GM23248 (cell line): ENCODE measurements at regions not wholly inside any gene's neighbourhood (a gene's known extent, or its start where the extent isn't known, plus 50 kb on each side); places are given as distances from the start of the nearest gene placed in this dataset.

Source experiments
- EZH2 ChIP-seq: fragments of 200-600 bp; sonication (generic); IDR thresholded peaks from 2 replicates; pipeline ENCODE4 v1.6.1; 2018; ENCODE audit warnings: antibody characterized with exemption, mild to moderate bottlenecking; ENCODE audit not compliant: insufficient read depth, poor library complexity, severe bottlenecking
- EZH2phosphoT487 ChIP-seq: fragments of 200-600 bp; sonication (generic); IDR thresholded peaks from 2 replicates; pipeline ENCODE4 v1.6.1; 2018; ENCODE audit warnings: antibody characterized with exemption, moderate library complexity, mild to moderate bottlenecking, low read depth; ENCODE audit not compliant: insufficient read depth

DNA sequence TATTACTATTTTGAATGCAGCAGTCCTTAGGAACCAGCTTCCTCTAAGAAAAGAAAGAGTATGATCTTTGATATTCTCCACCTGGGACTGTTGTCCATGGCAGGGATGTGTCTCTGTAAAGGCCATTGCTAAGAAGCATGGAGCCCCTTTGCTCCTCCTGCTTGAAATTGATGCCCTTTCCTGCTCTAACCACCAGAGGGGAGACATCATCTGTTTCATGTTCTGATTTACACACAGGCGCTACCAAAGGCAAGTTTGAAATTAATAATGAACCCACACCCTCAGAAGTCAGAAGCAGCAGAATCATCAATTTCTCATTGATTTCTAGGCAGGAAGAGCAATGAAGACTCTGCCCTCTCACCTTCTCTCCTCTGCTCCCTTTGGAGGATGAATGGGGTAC is 253.8 kb downstream of the RMST start:
- TF ChIP-seq EZH2 (no peak), EZH2phosphoT487 (no peak)
